NCI-H1105 treated with DMSO at 0.1 percent for 48 hours (cell line): ENCODE measurements at regions not wholly inside any gene's neighbourhood (a gene's known extent, or its start where the extent isn't known, plus 50 kb on each side); places are given as distances from the start of the nearest gene placed in this dataset.
A peak's percentile ranks its signal among the peaks of the same experiment; 100 is the strongest.

Source experiments
- DNase-seq: peaks from one replicate; lab custom pipeline; 2025; lab: John Stamatoyannopoulos, UW

- DNase-seq = no peak
Measured at GRCh38 chr9:129473523-129474244, 147.2 kb downstream of the C9orf50 start.

GRCh38 chr9:129472651-129473102 is 148.2 kb downstream of the C9orf50 start:
- DNase-seq = no peak

DNA sequence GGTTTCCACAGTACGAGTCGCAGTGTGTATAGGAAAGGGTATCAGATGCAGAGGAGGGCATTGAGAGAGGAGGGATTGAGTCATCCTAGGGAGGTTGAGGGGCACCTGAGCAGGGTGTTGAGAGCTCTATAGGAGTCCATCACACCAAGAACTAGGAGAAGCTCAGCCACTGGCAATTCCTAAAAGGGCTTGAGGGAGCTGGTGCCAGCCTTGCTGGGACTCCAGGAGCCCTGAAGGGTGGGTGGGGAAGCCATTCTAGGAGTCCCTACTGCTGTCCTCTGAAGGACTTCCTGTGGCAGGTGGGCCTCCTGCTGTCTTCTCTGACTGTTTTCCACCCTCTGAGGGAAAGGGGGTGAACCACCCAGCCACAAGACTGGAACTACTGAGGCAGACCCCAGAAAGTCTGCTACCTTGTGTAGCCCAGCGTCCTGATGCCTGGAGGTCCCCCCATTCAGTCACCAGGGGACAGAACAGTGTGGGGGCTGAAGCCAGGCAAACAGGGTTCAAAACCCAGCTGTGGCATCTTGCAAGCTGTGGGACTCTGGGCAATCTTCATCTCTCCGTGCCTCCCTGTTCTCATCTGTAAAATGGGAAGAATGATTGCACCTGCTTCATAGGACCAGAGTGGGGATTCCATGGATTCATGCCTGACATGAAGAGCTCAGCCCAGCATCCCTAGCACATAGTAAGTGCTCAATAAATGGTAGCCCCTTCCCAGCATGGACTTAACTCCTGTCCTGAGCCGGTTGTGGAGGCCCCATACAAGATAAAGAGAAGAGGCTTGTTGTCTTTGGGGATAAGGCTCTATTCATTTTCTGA is 149.5 kb downstream of the C9orf50 start:
- no peak for DNase-seq

GRCh38 chr9:129469988-129470316 is 150.9 kb downstream of the C9orf50 start:
- DNase-seq = no peak

GRCh38 chr9:129469188-129469987 is 151.5 kb downstream of the C9orf50 start:
- DNase-seq = no peak

DNA sequence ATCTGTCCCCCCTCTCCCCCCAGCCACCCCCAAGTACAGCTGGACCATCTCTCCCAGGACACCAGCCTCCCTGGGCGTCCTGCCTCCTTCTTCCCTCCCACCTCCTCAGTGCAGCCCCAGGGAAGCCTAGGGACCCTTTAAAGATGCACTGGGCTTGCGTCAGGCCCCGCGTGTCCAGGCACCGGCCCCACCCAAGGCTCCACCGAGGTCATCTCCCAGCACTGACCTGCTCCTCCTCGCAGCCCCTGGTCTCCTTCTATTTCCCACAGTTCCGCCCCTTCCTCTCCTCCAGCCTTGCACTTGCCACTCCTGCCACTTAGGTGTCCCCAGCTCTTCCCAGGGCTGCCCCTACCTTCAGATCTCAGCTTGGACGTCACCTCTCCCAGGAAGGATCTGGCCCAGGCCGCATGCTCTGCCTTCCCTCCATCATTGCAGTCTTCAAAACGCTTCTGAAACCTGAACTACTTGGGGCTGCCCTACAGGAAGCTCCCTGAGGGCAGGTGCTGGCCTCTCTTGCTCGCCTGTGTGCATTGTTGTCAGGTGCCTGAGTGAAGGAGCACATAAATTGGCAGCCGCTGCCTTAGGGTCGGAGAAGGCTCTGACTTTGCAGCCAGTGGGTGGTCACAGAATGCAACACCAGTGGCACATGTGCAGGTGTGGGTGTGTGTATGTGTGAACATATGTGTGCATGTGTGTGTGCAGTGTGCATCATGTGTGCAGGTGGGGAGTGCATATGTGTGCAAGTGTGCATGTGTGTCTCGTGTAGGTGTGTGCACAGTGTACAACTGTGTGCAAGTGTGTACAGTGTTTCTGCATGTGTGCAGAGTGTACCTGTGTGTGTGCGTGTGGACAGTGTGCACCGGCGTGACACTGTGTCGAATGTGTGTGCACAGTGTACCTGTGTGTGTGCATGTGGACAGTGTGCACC is 152.9 kb downstream of the C9orf50 start:
- DNase-seq = no peak

GRCh38 chr9:129467004-129467588 is 153.8 kb downstream of the C9orf50 start:
- no peak for DNase-seq

GRCh38 chr9:129465834-129466535 is 154.9 kb downstream of the C9orf50 start:
- DNase-seq = no peak

DNA sequence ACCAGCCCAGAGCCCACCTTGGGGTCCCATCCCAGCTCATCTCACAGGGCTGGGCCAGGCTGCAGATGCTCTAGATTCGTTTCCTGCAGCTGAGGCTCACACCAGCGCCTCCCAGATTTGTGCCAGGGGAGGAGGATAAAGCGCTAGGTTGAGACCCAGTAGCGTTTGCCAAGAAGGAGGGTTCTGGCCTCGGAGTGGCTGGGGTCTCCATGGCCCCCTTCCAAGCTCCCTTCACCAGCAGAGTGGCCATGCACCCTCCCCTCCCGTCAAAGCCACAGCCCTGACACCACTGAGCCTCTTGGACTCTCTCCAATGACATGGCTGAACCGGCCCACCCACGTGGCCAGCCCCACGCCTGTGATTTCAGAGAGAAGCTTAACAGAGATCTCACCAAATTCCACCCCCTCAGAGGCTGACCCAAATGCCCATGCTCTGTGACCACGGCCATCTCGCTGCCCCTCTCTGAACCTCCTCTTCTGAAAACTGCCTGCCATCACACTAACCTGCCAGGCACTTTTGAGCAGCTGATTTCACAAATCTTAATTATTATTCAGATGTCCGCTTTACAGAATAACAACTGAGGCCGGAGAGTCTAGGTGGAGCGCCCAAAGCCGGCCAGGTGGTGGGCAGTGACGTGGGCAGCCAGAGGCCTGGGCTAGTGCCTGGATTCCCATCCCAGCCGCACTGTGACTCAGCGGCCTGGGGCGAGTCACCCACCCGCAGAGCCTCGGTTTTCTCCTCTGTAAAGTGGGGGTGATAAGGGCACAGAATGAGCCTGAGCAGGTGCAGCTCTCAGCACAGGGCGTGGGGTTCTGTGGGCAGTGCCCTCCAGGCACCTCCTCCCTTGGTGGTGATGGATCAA is 155.7 kb downstream of the C9orf50 start:
- no peak for DNase-seq

DNA sequence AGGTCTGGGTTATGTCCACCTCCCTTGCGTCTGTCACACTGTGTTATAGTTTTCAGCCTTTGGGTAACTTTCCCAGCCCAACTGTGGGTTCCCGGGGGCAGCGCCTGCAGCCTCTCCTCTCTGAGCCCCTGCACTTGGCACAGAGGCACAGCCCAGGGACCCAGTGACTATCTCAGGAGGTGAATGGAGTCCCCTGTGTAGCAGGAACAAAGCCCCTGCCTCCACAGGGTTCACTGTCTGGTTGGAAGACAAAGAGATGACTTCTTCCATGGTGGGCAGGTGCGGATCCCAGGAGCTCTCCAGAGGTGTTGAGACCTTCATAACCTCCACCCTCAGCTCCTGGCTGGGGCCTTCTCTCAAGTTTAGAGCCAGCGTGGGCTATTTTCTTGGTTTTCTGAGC is 156.9 kb downstream of the C9orf50 start:
- no peak for DNase-seq

DNA sequence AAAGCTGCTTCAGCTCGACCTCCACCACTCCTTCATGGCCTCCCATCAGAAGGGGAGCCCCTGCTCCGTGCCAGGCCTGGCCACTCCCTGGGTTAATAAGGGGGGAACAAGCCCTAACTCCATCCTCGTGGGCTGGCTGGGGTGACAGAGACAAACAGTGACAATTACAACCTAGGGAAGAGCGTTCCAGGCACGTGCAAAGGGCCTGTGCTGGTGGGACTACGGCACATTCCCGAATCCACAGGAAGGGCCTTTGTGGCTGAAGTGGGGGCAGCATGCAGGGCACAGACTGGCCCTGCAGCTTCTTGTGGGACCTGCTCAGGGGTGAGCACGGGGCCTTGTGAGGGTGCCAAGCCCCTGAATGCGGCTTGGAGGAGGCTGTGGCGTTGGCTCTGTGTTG is 157.4 kb downstream of the C9orf50 start:
- no peak for DNase-seq

DNA sequence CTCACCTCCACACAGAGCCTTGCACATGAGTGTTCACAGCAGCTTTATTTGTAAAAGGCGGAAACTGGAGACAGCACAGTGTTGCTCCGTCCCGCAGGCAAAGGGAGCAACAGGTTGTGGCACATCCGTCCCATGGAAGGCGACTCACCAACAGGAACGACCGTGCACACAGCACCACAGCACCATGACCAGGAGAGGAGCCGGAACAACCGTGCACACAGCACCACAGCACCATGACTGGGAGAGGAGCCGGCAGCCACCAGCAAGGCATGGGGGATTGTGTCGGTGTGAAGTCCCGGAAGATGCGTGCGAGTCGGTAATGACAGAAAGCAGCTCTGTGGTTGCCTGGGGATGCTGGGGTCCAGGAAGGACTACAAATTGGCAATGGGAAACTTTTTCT is 158.5 kb downstream of the C9orf50 start:
- DNase-seq = no peak

GRCh38 chr9:129460323-129461261 is 160.3 kb downstream of the C9orf50 start:
- peak; percentile 92 for DNase-seq

DNA sequence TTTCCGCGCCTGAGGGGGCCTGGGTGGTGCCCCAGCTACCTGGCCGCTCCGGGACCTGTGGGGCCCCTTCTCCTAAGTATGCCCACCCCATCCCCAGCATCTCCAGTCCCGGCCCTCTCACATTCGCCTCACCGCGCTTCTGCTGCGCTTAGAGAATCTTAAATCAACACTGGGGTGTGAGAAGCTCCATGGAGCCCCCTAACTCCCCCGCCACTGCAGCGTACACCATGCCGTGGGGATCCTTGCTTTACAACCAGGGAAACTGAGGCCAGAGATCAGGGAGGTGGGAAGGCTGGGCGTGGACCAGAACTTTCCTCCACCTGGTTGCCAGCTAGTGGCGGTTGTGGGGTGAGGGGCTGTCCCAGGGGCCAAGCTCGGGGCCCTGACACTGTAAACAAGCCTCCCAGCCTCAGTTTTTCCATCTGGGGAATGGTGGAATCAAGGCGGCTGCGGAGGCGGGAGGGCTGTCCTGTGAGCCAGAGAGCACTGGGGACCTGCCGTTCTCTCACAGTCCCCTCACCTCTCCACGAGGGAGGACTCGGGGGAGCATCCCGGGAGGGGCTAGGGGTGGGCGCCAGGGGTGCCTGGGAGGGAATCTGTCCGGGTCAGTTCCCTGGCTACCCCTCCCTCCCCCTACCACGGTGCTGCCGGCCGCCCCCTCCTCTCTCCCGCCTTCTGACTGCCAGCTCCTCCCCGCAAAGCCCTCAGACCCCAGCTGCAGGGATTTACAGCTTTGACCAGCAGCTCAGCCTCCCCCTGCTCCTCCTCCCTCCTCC is 161.2 kb downstream of the C9orf50 start:
- DNase-seq = peak; percentile 50

DNA sequence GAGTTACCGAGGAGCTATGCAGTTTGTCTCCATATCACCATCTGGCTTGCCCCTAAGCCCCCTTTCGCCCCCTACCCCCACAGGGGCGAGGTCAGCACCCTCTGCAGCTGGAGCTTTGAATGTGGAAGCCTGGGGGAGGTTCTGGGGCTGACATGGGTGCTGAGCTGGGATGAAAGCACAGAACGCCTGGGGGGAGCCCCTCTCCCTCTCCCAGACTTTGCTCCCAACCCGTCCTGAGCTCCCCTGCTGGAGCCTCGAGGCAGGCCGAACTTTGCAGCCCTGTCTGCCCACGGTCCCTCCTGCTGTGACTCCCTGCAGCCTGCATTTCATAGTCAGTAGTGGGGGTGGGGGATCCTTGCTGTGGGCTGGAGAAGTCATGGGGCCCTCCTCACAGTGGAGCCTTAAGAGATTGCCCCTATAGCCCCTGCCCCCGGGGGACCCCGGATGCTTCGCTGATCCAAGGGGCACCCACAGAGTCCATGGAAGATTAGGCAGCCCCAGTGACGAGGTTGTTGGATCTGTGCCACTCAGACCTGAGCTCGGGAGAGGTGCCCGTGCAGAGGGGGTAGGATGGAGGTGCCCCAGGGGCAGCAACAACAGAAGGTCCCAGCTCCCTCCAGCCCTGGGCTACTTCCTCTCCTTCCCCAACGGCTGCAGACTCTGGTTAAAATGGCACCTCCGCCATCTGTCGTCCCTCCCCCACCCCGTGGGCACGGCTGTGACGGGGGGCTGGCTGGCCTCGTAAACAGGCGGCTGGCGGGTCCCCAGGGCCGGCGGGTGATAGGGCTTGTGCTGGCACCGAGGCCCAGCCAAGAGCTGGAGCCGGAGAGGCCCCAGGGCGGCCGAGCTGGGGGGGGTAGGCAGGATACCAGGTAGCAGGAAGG is 162.0 kb downstream of the C9orf50 start:
- DNase-seq = peak; percentile 44

DNA sequence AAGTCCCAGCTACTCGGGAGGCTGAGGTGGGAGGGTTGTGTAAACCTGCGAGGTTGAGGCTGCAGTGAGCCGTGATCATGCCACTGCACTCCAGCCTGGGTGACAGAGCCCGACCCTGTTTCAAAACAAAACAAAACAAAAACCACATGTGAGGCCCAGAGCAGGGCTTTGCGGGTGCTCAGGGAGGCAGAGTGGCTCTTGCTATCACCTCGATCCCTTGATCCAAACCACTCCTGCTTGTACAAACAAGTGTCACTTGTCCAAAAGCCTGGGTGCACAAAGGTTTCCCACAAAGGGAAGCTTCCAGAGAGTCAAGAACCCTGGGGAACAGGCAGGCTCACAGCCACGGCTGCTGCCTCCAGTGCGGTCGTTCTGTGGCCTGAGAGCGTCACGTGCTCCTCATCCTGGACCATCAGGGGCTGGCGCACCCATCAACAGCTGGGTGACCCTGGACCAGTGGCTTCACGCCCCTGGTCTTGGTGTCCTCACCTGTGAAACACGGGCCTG is 162.7 kb downstream of the C9orf50 start:
- no peak for DNase-seq
